CD14-positive monocyte (primary cell): ENCODE measurements at regions not wholly inside any gene's neighbourhood (a gene's known extent, or its start where the extent isn't known, plus 50 kb on each side); places are given as distances from the start of the nearest gene placed in this dataset.
"Not testable (repeated sequence)": the region's sequence is repeated elsewhere in the genome, so short reads cannot be mapped to it uniquely, and the experiment has no call there.

Experiments
- DNase-seq, 3 donors: peaks; one replicate each; pipeline ENCODE4 v3.0.0-alpha.2; 2011 to 2022
- H2AFZ ChIP-seq: 2 replicates; pipeline ENCODE4 v1.6.0; 2012; ENCODE audit warnings: mild to moderate bottlenecking, low read depth, low read length, inconsistent platforms; ENCODE audit not compliant: insufficient read depth, poor library complexity, severe bottlenecking
- H3K27ac ChIP-seq, 2 donors: 1 replicate in 1 of 2; 2 replicates in 1 of 2; pipeline ENCODE4 v1.5.1; 2012 to 2013; ENCODE audit warnings: low read length in 2 of 2, control low read depth in 1 of 2, inconsistent platforms in 1 of 2, low read depth in 1 of 2, mild to moderate bottlenecking in 1 of 2
- H3K27me3 ChIP-seq, 2 donors: one replicate each; pipeline versions ENCODE4 v1.6.0 to v1.6.1; 2011 to 2013; ENCODE audit warnings: low read length in 2 of 2; ENCODE audit not compliant: control insufficient read depth in 2 of 2, insufficient read depth in 2 of 2
- H3K36me3 ChIP-seq, 2 donors: replicated peaks in 1 of 2; 1 replicate in 1 of 2; 2 replicates in 1 of 2; pipeline versions ENCODE4 v1.5.1 to v1.6.1; 2012 to 2013; ENCODE audit warnings: low read length in 2 of 2, control low read depth in 1 of 2, inconsistent platforms in 1 of 2, mild to moderate bottlenecking in 1 of 2; ENCODE audit not compliant: insufficient read depth in 2 of 2, control insufficient read depth in 1 of 2
- H3K4me1 ChIP-seq, 2 donors: 1 replicate in 1 of 2; 2 replicates in 1 of 2; pipeline versions ENCODE4 v1.5.1 to v1.6.1; 2012 to 2013; ENCODE audit warnings: low read length in 2 of 2, control low read depth in 1 of 2, inconsistent platforms in 1 of 2, mild to moderate bottlenecking in 1 of 2, moderate library complexity in 1 of 2; ENCODE audit not compliant: insufficient read depth in 2 of 2, control insufficient read depth in 1 of 2
- H3K4me2 ChIP-seq: replicated peaks from 2 replicates; pipeline ENCODE3; 2012; ENCODE audit warnings: low read length, moderate library complexity, mild to moderate bottlenecking; ENCODE audit not compliant: poor library complexity, severe bottlenecking; ENCODE audit errors: extremely low read depth
- H3K4me3 ChIP-seq, 3 experiments: fragments of 200-600 bp in 1 of 3; sonication (generic) in 1 of 3; replicated peaks in 1 of 3; 1 replicate in 2 of 3; 2 replicates in 1 of 3; pipeline ENCODE4 v1.5.1; 2011 to 2013; ENCODE audit warnings: low read length in 3 of 3, mild to moderate bottlenecking in 3 of 3, control low read depth in 2 of 3, low read depth in 2 of 3, inconsistent platforms in 1 of 3, moderate library complexity in 1 of 3
- H3K79me2 ChIP-seq: 2 replicates; pipeline ENCODE4 v1.6.0; 2012; ENCODE audit warnings: mild to moderate bottlenecking, control low read depth, inconsistent platforms, low read length, moderate library complexity; ENCODE audit not compliant: insufficient read depth
- H3K9ac ChIP-seq: 2 replicates; pipeline ENCODE4 v1.6.0; 2017; ENCODE audit warnings: low read length, mild to moderate bottlenecking; ENCODE audit not compliant: insufficient read depth, poor library complexity, severe bottlenecking
- H3K9me3 ChIP-seq, 2 donors: replicated peaks in 1 of 2; 1 replicate in 1 of 2; 2 replicates in 1 of 2; pipeline versions ENCODE4 v1.5.1 to v1.6.1; 2012 to 2013; ENCODE audit warnings: low read length in 2 of 2, control low read depth in 1 of 2; ENCODE audit not compliant: control insufficient read depth in 1 of 2, insufficient read depth in 1 of 2
- H4K20me1 ChIP-seq: 2 replicates; pipeline ENCODE4 v1.6.0; 2012; ENCODE audit warnings: mild to moderate bottlenecking, low read length, control low read depth, moderate library complexity; ENCODE audit not compliant: insufficient read depth
- H3K27ac Mint-ChIP-seq, 7 donors: one replicate each; pipeline ENCODE4 v1.8.0; 2020; ENCODE audit warnings: mild to moderate bottlenecking in 7 of 7, mixed read lengths in 7 of 7, moderate library complexity in 6 of 7, inconsistent platforms in 2 of 7
- H3K27me3 Mint-ChIP-seq, 3 donors: one replicate each; pipeline ENCODE4 v1.8.0; 2021 to 2022; ENCODE audit warnings: low read depth in 3 of 3, mild to moderate bottlenecking in 3 of 3, mixed read lengths in 3 of 3, moderate library complexity in 3 of 3, inconsistent platforms in 1 of 3
- H3K36me3 Mint-ChIP-seq, 2 donors: one replicate each; pipeline ENCODE4 v1.8.0; 2020; ENCODE audit warnings: mixed read lengths in 2 of 2, inconsistent platforms in 1 of 2, mild to moderate bottlenecking in 1 of 2
- H3K4me1 Mint-ChIP-seq: one replicate; pipeline ENCODE4 v1.8.0; 2020; ENCODE audit warnings: mild to moderate bottlenecking, mixed read lengths
- H3K4me3 Mint-ChIP-seq, 2 donors: one replicate each; pipeline ENCODE4 v1.8.0; 2020; ENCODE audit warnings: mild to moderate bottlenecking in 2 of 2, mixed read lengths in 2 of 2, moderate library complexity in 1 of 2
- H3K9me3 Mint-ChIP-seq, 7 donors: one replicate each; pipeline ENCODE4 v1.8.0; 2020 to 2022; ENCODE audit warnings: mixed read lengths in 7 of 7, mild to moderate bottlenecking in 6 of 7, moderate library complexity in 6 of 7, inconsistent platforms in 2 of 7
- WGBS: methylation state at CpG from one replicate; pipeline ENCODE4 v1.1.5; 2013; ENCODE audit warnings: missing lambda C conversion rate; ENCODE audit not compliant: insufficient coverage; 5-methylcytosine and 5-hydroxymethylcytosine counted together
- intact Hi-C, 2 donors: fragments of 100-400 bp; cut with micrococcal nuclease; formaldehyde crosslinking; loops; one replicate each; pipeline versions ENCODE4 v1.15.0 to v1.15.1; 2023
- TF ChIP-seq, protein P1 (sequence below): fragments of 200-600 bp; IDR thresholded peaks from one replicate; pipeline ENCODE4 v1.8.0; 2022; ENCODE audit warnings: antibody characterized with exemption, mild to moderate bottlenecking

DNA sequence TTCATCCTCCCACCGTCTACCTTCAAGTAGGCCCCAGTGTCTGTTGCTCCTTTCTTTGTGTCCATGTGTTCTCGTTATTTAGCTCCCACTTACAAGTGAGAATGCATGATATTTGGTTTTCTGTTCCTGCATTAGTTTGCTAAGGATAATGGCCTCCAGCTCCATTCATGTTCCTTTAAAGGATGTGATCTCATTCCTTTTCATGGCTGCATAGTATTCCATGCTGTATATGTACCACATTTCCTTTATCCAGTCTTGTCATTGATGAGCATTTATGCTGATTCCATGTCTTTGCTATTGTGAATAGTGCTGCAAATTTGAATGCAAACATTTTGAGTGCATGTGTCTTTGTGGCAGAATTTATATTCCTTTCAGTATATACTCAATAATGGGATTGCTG lies 259.6 kb upstream of the PELI2 start:
- no peak overlapping the region for H2AFZ ChIP-seq
- H3K79me2 ChIP-seq, result no peaks in the 10 kb centered on the region
- H3K27ac ChIP-seq, result no peak overlapping the region
- no peaks in the 10 kb centered on the region for H3K27me3 ChIP-seq
- H3K4me2 ChIP-seq, result no peak overlapping the region
- peaks cover 14 to 40% (median 28%) of the 10 kb centered on the region in 7 donors for H3K9me3 Mint-ChIP-seq
- H3K4me3 ChIP-seq, result no peak overlapping the region
- no peaks in the 10 kb centered on the region for H4K20me1 ChIP-seq
- no peaks in the 10 kb centered on the region for H3K4me1 Mint-ChIP-seq
- peaks cover 0 to 5% (median 0%) of the 10 kb centered on the region in 3 donors for H3K27me3 Mint-ChIP-seq
- no peak overlapping the region for H3K27ac Mint-ChIP-seq
- TF ChIP-seq, protein P1, sequence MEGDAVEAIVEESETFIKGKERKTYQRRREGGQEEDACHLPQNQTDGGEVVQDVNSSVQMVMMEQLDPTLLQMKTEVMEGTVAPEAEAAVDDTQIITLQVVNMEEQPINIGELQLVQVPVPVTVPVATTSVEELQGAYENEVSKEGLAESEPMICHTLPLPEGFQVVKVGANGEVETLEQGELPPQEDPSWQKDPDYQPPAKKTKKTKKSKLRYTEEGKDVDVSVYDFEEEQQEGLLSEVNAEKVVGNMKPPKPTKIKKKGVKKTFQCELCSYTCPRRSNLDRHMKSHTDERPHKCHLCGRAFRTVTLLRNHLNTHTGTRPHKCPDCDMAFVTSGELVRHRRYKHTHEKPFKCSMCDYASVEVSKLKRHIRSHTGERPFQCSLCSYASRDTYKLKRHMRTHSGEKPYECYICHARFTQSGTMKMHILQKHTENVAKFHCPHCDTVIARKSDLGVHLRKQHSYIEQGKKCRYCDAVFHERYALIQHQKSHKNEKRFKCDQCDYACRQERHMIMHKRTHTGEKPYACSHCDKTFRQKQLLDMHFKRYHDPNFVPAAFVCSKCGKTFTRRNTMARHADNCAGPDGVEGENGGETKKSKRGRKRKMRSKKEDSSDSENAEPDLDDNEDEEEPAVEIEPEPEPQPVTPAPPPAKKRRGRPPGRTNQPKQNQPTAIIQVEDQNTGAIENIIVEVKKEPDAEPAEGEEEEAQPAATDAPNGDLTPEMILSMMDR, result no peak
- no peak overlapping the region for H3K9ac ChIP-seq
- peaks cover 2 to 4% of the 10 kb centered on the region in 2 donors for H3K9me3 ChIP-seq
- no peaks in the 10 kb centered on the region for H3K36me3 Mint-ChIP-seq
- no CpG with 5 or more reads among the region's 2 CpGs for WGBS
- H3K4me3 Mint-ChIP-seq, result no peak overlapping the region
- H3K36me3 ChIP-seq, result no peaks in the 10 kb centered on the region
- H3K4me1 ChIP-seq, result no peaks in the 10 kb centered on the region
- intact Hi-C loops, result no loop called here
- no peak for DNase-seq

DNA sequence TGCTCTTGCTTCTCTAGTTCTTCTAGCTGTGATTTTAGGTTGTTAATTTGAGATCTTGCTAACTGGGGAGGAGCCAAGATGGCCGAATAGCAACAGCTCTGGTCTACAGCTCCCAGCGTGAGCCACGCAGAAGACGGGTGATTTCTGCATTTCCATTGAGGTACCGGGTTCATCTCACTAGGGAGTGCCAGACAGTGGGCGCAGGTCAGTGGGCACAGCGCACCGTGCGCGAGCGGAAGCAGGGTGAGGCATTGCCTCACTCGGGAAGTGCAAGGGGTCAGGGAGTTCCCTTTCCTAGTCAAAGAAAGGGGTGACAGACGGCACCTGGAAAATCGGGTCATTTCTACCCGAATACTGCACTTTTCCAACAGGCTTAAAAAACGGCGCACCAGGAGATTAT lies 256.6 kb upstream of the PELI2 start:
- not testable (repeated sequence) for H3K4me1 ChIP-seq, H3K27ac Mint-ChIP-seq
- peaks cover 26 to 52% (median 43%) of the 10 kb centered on the region in 7 donors for H3K9me3 Mint-ChIP-seq

More for the DNA sequence above, 256.6 kb upstream of the PELI2 start:
- H3K4me3 Mint-ChIP-seq, H3K36me3 ChIP-seq, H3K4me2 ChIP-seq, intact Hi-C loops, DNase-seq, H3K27me3 ChIP-seq, H3K79me2 ChIP-seq, H3K27me3 Mint-ChIP-seq, H3K9ac ChIP-seq, H2AFZ ChIP-seq, H3K36me3 Mint-ChIP-seq, H3K4me3 ChIP-seq, H4K20me1 ChIP-seq, H3K27ac ChIP-seq, H3K4me1 Mint-ChIP-seq: not testable (repeated sequence)
- peaks cover 9 to 14% of the 10 kb centered on the region in 2 donors for H3K9me3 ChIP-seq
- over 99% methylated on average over 9 of the region's 17 CpGs for WGBS
